HEK293 (cell line): ENCODE measurements at regions not wholly inside any gene's neighbourhood (a gene's known extent, or its start where the extent isn't known, plus 50 kb on each side); places are given as distances from the start of the nearest gene placed in this dataset.
A peak's percentile ranks its signal among the peaks of the same experiment; 100 is the strongest.

Experiments
- CTCF ChIA-PET: fragments of 350-600 bp; formaldehyde crosslinking; extraction: SDS; loops from one replicate; lab custom pipeline; 2021; ENCODE audit warnings: antibody characterized with exemption; lab: Yijun Ruan, JAX
- POLR2A ChIA-PET: fragments of 300-600 bp; formaldehyde crosslinking; extraction: SDS; loops from one replicate; lab custom pipeline; 2020; ENCODE audit warnings: antibody characterized with exemption, inconsistent platforms; lab: Yijun Ruan, JAX
- H3K27ac ChIP-seq: fragments of 200-500 bp; sonication (Bioruptor generic); 2 replicates; pipeline ENCODE4 v1.5.1; 2014; ENCODE audit warnings: low read depth, low read length, control low read depth, inconsistent platforms; ENCODE audit errors: extremely low read depth
- H3K36me3 ChIP-seq, 2 experiments: fragments of 200-500 bp in 1 of 2; sonication (Bioruptor generic) in 1 of 2; 1 replicate in 1 of 2; 2 replicates in 1 of 2; pipeline ENCODE4 v1.5.1; 2014 to 2017; ENCODE audit warnings: inconsistent platforms in 2 of 2, low read length in 2 of 2; ENCODE audit not compliant: control insufficient read depth in 2 of 2, insufficient read depth in 1 of 2
- H3K4me1 ChIP-seq: fragments of 200-500 bp; sonication (Bioruptor generic); 2 replicates; pipeline ENCODE4 v1.5.1; 2014; ENCODE audit warnings: mild to moderate bottlenecking, low read length, inconsistent platforms; ENCODE audit not compliant: control insufficient read depth, insufficient read depth
- H3K4me3 ChIP-seq: 2 replicates; pipeline ENCODE4 v1.5.1; 2011; ENCODE audit warnings: low read depth, mild to moderate bottlenecking, control low read depth, low read length, moderate library complexity
- H3K9me3 ChIP-seq: fragments of 200-500 bp; sonication (Bioruptor generic); 2 replicates; pipeline ENCODE4 v1.5.1; 2014; ENCODE audit warnings: low read depth, low read length, inconsistent platforms; ENCODE audit not compliant: control insufficient read depth, insufficient read depth
- HIC1 ChIP-seq: fragments of 450-650 bp; formaldehyde crosslinking; IDR thresholded peaks from 2 replicates; pipeline ENCODE4 v1.5.1; 2016; ENCODE audit warnings: missing biosample characterization, missing genetic modification characterization
- KLF9 ChIP-seq: fragments of 450-650 bp; formaldehyde crosslinking; IDR thresholded peaks from 2 replicates; pipeline ENCODE4 v1.5.1; 2016; ENCODE audit warnings: missing biosample characterization, missing genetic modification characterization, low read depth
- PRDM10 ChIP-seq: fragments of 450-650 bp; formaldehyde crosslinking; IDR thresholded peaks from 2 replicates; pipeline ENCODE4 v1.5.1; 2016; ENCODE audit warnings: missing biosample characterization, missing genetic modification characterization
- SCRT1 ChIP-seq: fragments of 450-650 bp; formaldehyde crosslinking; IDR thresholded peaks from 2 replicates; pipeline ENCODE4 v1.5.1; 2016; ENCODE audit warnings: missing biosample characterization, missing genetic modification characterization, borderline replicate concordance
- SCRT2 ChIP-seq: fragments of 450-650 bp; formaldehyde crosslinking; IDR thresholded peaks from 2 replicates; pipeline ENCODE4 v1.5.1; 2016; ENCODE audit warnings: missing biosample characterization, missing genetic modification characterization
- SP7 ChIP-seq: fragments of 450-650 bp; formaldehyde crosslinking; IDR thresholded peaks from 2 replicates; pipeline ENCODE4 v1.5.1; 2016; ENCODE audit warnings: missing biosample characterization, missing genetic modification characterization
- ZNF10 ChIP-seq: fragments of 450-650 bp; formaldehyde crosslinking; IDR thresholded peaks from 2 replicates; pipeline ENCODE4 v1.5.1; 2017; ENCODE audit warnings: missing biosample characterization, missing genetic modification characterization
- ZNF121 ChIP-seq: fragments of 450-650 bp; formaldehyde crosslinking; IDR thresholded peaks from 2 replicates; pipeline ENCODE4 v1.5.1; 2016; ENCODE audit warnings: missing biosample characterization, missing genetic modification characterization
- ZNF155 ChIP-seq: fragments of 450-650 bp; formaldehyde crosslinking; IDR thresholded peaks from 2 replicates; pipeline ENCODE4 v1.5.1; 2016; ENCODE audit warnings: missing biosample characterization, missing genetic modification characterization
- ZNF398 ChIP-seq: fragments of 450-650 bp; formaldehyde crosslinking; IDR thresholded peaks from 2 replicates; pipeline ENCODE4 v1.5.1; 2017; ENCODE audit warnings: missing biosample characterization, missing genetic modification characterization
- ZNF571 ChIP-seq: fragments of 450-650 bp; formaldehyde crosslinking; IDR thresholded peaks from 2 replicates; pipeline ENCODE4 v1.5.0; 2017; ENCODE audit warnings: missing biosample characterization, missing genetic modification characterization
- ZNF658 ChIP-seq: fragments of 450-650 bp; formaldehyde crosslinking; IDR thresholded peaks from 2 replicates; pipeline ENCODE4; 2016; ENCODE audit warnings: missing biosample characterization, missing genetic modification characterization
- ZNF76 ChIP-seq: fragments of 450-650 bp; formaldehyde crosslinking; IDR thresholded peaks from 2 replicates; pipeline ENCODE4; 2016; ENCODE audit warnings: low read depth, missing biosample characterization, missing genetic modification characterization, borderline replicate concordance
- TF ChIP-seq, protein P1 (sequence below): fragments of 450-650 bp; formaldehyde crosslinking; IDR thresholded peaks from 2 replicates; pipeline ENCODE4 v1.5.1; 2016; ENCODE audit warnings: missing biosample characterization, missing genetic modification characterization
- TF ChIP-seq, protein P2 (sequence below): fragments of 450-650 bp; formaldehyde crosslinking; IDR thresholded peaks from 2 replicates; pipeline ENCODE4 v1.5.1; 2016; ENCODE audit warnings: missing biosample characterization, missing genetic modification characterization, borderline replicate concordance
- TF ChIP-seq, protein P3 (sequence below): fragments of 450-650 bp; formaldehyde crosslinking; IDR thresholded peaks from 2 replicates; pipeline ENCODE4 v1.5.1; 2016; ENCODE audit warnings: missing biosample characterization, missing genetic modification characterization

- TF ChIP-seq, protein P1, sequence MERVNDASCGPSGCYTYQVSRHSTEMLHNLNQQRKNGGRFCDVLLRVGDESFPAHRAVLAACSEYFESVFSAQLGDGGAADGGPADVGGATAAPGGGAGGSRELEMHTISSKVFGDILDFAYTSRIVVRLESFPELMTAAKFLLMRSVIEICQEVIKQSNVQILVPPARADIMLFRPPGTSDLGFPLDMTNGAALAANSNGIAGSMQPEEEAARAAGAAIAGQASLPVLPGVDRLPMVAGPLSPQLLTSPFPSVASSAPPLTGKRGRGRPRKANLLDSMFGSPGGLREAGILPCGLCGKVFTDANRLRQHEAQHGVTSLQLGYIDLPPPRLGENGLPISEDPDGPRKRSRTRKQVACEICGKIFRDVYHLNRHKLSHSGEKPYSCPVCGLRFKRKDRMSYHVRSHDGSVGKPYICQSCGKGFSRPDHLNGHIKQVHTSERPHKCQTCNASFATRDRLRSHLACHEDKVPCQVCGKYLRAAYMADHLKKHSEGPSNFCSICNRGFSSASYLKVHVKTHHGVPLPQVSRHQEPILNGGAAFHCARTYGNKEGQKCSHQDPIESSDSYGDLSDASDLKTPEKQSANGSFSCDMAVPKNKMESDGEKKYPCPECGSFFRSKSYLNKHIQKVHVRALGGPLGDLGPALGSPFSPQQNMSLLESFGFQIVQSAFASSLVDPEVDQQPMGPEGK = no peak
- TF ChIP-seq ZNF76 (tag by site-specific recombination) (no peak), SP7 (no peak)
These were observed 133.5 kb upstream of the DAP start (continued) for GRCh38 chr5:10894445-10895054.

DNA sequence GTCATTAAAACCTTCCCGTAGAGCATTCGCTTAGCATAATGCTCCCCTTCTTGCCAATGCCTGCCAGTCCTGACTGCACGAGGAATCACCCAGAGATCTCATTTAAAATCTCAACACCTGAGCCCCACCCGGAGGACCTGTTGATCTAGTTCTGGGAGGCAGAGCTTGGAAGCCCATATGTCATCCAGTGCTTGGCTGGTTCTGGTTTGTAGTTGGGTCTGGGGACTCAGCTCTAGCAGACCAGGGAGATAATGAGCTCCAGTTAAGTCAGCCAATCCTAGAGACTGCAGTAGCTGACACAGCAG lies 131.8 kb upstream of the DAP start:
- H3K36me3 ChIP-seq = no peaks in the 10 kb centered on the region
- H3K4me3 ChIP-seq = no peak overlapping the region
- ChIA-PET POLR2A (no interaction called here), CTCF (interaction anchor here (0.7 kb wide), 1 partner anchor 1152 kb away, joined by 4 read pairs; no protein-coding TSS in a partner anchor)
- H3K4me1 ChIP-seq = no peaks in the 10 kb centered on the region
- H3K27ac ChIP-seq = no peak overlapping the region
- no peaks in the 10 kb centered on the region for H3K9me3 ChIP-seq
- peak; percentile 32; the same call in 1 of the 2 replicates for TF ChIP-seq SCRT1
- no peak for TF ChIP-seq ZNF398 (tag by site-specific recombination)
- TF ChIP-seq SCRT2 (tag by site-specific recombination) = 0 out of 2 replicates have a peak, but pooled peaks have one; percentile 36

- H3K27ac ChIP-seq = no peak overlapping the region
- POLR2A ChIA-PET = no interaction called here
- no peaks in the 10 kb centered on the region for H3K36me3 ChIP-seq
- CTCF ChIA-PET = interaction anchor here (0.7 to 1.0 kb wide), 2 partner anchors 96 to 1151 kb away, joined by 3 to 4 read pairs; no protein-coding TSS in a partner anchor
- no peaks in the 10 kb centered on the region for H3K9me3 ChIP-seq
- H3K4me1 ChIP-seq = no peaks in the 10 kb centered on the region
- no peak overlapping the region for H3K4me3 ChIP-seq
- TF ChIP-seq ZNF658 (tag by site-specific recombination) (no peak), HIC1 (tag by site-specific recombination) (no peak), ZNF155 (tag by site-specific recombination) (no peak), ZNF571 (tag by site-specific recombination) (no peak), PRDM10 (tag by site-specific recombination) (no peak), ZNF121 (tag by site-specific recombination) (no peak), KLF9 (tag by site-specific recombination) (no peak), ZNF10 (tag by site-specific recombination) (no peak)
- TF ChIP-seq, protein P2, sequence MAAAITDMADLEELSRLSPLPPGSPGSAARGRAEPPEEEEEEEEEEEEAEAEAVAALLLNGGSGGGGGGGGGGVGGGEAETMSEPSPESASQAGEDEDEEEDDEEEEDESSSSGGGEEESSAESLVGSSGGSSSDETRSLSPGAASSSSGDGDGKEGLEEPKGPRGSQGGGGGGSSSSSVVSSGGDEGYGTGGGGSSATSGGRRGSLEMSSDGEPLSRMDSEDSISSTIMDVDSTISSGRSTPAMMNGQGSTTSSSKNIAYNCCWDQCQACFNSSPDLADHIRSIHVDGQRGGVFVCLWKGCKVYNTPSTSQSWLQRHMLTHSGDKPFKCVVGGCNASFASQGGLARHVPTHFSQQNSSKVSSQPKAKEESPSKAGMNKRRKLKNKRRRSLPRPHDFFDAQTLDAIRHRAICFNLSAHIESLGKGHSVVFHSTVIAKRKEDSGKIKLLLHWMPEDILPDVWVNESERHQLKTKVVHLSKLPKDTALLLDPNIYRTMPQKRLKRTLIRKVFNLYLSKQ (tag by site-specific recombination) = no peak
- TF ChIP-seq, protein P3, sequence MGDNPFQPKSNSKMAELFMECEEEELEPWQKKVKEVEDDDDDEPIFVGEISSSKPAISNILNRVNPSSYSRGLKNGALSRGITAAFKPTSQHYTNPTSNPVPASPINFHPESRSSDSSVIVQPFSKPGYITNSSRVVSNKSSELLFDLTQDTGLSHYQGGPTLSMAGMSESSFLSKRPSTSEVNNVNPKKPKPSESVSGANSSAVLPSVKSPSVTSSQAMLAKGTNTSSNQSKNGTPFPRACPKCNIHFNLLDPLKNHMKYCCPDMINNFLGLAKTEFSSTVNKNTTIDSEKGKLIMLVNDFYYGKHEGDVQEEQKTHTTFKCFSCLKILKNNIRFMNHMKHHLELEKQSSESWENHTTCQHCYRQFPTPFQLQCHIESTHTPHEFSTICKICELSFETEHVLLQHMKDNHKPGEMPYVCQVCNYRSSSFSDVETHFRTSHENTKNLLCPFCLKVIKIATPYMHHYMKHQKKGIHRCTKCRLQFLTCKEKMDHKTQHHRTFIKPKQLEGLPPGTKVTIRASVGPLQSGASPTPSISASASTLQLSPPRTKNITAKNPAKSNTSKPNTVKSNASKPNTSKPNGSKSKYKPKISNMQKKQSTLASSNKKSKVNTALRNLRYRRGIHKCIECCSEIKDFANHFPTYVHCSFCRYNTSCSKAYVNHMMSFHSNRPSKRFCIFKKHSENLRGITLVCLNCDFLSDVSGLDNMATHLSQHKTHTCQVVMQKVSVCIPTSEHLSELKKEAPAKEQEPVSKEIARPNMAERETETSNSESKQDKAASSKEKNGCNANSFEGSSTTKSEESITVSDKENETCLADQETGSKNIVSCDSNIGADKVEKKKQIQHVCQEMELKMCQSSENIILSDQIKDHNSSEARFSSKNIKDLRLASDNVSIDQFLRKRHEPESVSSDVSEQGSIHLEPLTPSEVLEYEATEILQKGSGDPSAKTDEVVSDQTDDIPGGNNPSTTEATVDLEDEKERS = no peak
These were observed 131.3 kb upstream of the DAP start for GRCh38 chr5:10892147-10892910.
